GM12891 (cell line): ENCODE measurements at regions not wholly inside any gene's neighbourhood (a gene's known extent, or its start where the extent isn't known, plus 50 kb on each side); places are given as distances from the start of the nearest gene placed in this dataset.

Experiments used
- POLR2A ChIP-seq: IDR thresholded peaks from 2 replicates; pipeline ENCODE4 v1.6.1; 2011; ENCODE audit warnings: low read depth, low read length, control low read depth
- TAF1 ChIP-seq: IDR thresholded peaks from 2 replicates; pipeline ENCODE4 v1.6.1; 2011; ENCODE audit warnings: low read depth, low read length, control low read depth

GRCh38 chr6:11449408-11449807 is 88.1 kb upstream of the TMEM170B start:
- no peak for TF ChIP-seq POLR2A
- TF ChIP-seq TAF1: no peak
